ENCODE measurements at regions not wholly inside any gene's neighbourhood (a gene's known extent, or its start where the extent isn't known, plus 50 kb on each side); places are given as distances from the start of the nearest gene placed in this dataset.

DNA sequence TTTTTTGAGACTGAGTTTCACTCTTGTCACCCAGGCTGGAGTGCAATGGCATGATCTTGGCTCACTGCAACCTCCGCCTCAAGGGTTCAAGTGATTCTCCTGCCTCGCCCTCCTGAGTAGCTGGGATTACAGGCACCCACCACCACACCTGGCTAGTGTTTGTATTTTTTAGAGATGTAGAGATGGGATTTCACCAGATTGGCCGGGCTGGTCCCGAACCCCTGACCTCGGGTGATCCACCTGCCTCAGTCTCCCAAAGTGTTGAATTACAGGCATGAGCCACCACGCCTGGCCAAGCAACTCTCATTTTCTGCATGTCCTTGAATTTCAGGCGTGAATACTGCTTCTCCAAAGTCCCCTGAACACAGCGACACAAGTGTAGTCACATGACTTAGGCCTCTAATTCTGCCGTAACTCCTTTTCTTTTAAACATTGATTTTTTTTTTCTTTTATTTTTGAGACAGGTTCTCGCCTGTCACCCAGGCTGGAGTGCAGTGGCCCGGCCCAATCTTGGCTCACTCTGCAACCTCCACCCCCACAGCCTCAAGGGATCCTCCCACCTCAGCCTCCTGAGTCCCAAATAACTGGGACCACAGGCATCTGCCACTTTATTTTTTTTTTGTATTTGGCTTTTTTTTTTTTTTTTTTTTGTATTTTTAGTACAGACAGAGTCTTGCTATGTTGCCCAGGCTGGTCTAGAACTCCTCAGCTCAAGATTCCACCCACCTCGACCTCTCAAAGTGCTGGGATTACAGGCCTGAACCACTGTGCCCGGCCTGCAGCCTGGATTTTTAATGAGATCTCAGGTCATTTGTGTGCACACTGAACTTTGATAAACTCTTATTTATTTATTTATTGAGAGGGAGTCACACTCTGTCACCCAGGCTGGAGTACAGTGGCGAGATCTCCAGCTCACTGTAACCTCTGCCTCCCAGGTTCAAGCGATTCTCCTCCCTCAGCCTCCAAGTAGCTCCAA, 124.6 kb downstream of the KCNJ18 start:
- H3K27ac ChIP-seq = no peak overlapping the region
- H3K4me1 ChIP-seq = no peaks in the 10 kb centered on the region
- no peak for TF ChIP-seq POLR2A (IDR thresholded peaks at IDR 0.05)
- TF ChIP-seq, protein P1, sequence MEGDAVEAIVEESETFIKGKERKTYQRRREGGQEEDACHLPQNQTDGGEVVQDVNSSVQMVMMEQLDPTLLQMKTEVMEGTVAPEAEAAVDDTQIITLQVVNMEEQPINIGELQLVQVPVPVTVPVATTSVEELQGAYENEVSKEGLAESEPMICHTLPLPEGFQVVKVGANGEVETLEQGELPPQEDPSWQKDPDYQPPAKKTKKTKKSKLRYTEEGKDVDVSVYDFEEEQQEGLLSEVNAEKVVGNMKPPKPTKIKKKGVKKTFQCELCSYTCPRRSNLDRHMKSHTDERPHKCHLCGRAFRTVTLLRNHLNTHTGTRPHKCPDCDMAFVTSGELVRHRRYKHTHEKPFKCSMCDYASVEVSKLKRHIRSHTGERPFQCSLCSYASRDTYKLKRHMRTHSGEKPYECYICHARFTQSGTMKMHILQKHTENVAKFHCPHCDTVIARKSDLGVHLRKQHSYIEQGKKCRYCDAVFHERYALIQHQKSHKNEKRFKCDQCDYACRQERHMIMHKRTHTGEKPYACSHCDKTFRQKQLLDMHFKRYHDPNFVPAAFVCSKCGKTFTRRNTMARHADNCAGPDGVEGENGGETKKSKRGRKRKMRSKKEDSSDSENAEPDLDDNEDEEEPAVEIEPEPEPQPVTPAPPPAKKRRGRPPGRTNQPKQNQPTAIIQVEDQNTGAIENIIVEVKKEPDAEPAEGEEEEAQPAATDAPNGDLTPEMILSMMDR (IDR thresholded peaks at IDR 0.05) = no peak
- no peak for DNase-seq
- H3K4me3 ChIP-seq = no peak overlapping the region
- no peaks in the 10 kb centered on the region for H3K36me3 ChIP-seq (ENCODE audit: low read depth, missing control alignments)
- intact Hi-C loops (cut with DNase I; ENCODE audit: low total_unique reads) = no loop called here
- H3K9me3 ChIP-seq = no peaks in the 10 kb centered on the region
- no peaks in the 10 kb centered on the region for H3K27me3 ChIP-seq
- 77 to 81% methylated on average over 15 of the region's 15 CpGs for WGBS, 2 donors

DNA sequence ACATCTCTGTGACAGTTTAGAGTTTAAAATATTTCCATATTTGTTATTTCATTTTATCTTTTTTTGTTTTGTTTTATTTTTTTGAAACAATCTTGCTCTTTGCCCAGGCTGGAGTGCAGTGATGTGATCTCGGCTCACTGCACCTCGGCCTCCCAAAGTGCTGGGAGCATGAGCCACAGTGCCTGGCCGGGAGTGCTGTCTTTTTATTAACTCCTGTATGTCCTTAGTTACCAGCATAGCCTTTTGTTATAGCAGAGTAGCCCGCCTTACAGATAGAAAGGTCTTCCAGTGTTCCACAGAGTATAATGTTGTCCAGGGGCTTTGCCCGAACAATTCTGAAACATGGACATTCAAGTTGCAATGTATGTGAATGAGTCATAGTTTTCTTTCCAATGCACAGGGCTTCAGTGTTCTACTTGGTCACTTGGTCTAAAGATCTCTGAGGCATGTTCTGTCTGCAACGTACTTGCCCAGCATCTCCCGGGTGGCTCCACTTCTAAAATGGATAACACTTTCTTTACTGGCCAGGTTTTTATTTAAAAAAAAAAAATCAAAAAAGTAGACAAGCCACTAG, 125.6 kb downstream of the KCNJ18 start:
- WGBS, 2 donors = 79 to 83% methylated on average over 7 of the region's 7 CpGs
- TF ChIP-seq, protein P1 (IDR thresholded peaks at IDR 0.05) = no peak
- no peak for TF ChIP-seq POLR2A (IDR thresholded peaks at IDR 0.05)
- intact Hi-C loops (cut with DNase I; ENCODE audit: low total_unique reads) = no loop called here
- DNase-seq = no peak
- Histone ChIP-seq H3K36me3 (ENCODE audit: low read depth, missing control alignments) (no peaks in the 10 kb centered on the region), H3K4me3 (no peak overlapping the region), H3K9me3 (no peaks in the 10 kb centered on the region), H3K27me3 (no peaks in the 10 kb centered on the region), H3K27ac (no peak overlapping the region), H3K4me1 (no peaks in the 10 kb centered on the region)

DNA sequence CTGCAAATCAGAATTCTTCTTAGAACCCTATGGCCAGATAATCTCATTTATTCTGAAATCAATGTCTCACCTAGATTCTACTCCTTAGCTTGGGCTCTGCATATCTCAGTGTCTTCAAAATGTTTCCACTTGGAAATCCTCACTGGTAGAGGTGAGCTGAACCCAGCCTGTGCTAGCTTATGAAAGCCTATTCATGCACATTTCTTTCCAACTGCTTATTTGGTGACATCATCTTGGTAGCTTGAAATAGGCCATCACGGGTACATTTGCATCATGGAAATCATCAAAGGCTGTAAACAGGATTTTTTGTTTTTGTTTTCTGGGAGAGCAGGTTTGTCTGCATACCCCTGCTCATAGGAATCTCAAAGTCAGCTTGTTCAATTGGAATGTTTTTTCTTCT, 130.8 kb downstream of the KCNJ18 start:
- no peaks in the 10 kb centered on the region for H3K9me3 ChIP-seq
- no peak overlapping the region for H3K4me3 ChIP-seq
- H3K27ac ChIP-seq = no peak overlapping the region
- no peak for DNase-seq
- intact Hi-C loops (cut with DNase I; ENCODE audit: low total_unique reads) = no loop called here
- no peaks in the 10 kb centered on the region for H3K36me3 ChIP-seq (ENCODE audit: low read depth, missing control alignments)
- 63 to 67% methylated on average over 1 of the region's 1 CpG for WGBS, 2 donors
- no peaks in the 10 kb centered on the region for H3K4me1 ChIP-seq
- no peak for TF ChIP-seq POLR2A (IDR thresholded peaks at IDR 0.05)
- TF ChIP-seq, protein P1 (IDR thresholded peaks at IDR 0.05) = no peak
- no peaks in the 10 kb centered on the region for H3K27me3 ChIP-seq

DNA sequence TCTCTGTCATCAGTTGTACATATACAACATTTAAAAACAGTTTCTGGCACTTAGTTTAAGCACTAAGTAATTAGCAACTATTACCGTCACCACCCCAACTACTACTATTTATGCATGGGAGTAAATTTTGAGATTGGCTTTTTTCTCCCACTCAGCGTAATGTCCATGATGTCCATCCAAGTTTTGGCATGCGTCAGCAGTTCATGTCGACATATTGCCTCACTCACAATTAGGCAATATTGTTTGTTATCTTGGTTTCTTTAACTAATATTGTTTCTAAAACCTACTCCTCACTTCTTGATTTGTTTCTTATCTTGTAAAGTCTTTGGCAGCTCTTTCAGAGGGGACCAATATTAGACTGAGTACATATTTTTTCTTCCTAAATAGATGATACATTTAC, 131.3 kb downstream of the KCNJ18 start:
- Histone ChIP-seq H3K36me3 (ENCODE audit: low read depth, missing control alignments) (no peaks in the 10 kb centered on the region), H3K9me3 (no peaks in the 10 kb centered on the region), H3K4me3 (no peak overlapping the region), H3K27me3 (no peaks in the 10 kb centered on the region), H3K27ac (no peak overlapping the region), H3K4me1 (no peaks in the 10 kb centered on the region)
- WGBS, 2 donors = 82 to 83% methylated on average over 4 of the region's 4 CpGs
- DNase-seq = no peak
- intact Hi-C loops (cut with DNase I; ENCODE audit: low total_unique reads) = no loop called here
- no peak for TF ChIP-seq POLR2A (IDR thresholded peaks at IDR 0.05)
- TF ChIP-seq, protein P1 (IDR thresholded peaks at IDR 0.05) = no peak
